HL-60 (cell line): ENCODE measurements at regions not wholly inside any gene's neighbourhood (a gene's known extent, or its start where the extent isn't known, plus 50 kb on each side); places are given as distances from the start of the nearest gene placed in this dataset.

Experiments used
- DNase-seq, 2 experiments: peaks; one replicate each; pipeline ENCODE4 v3.0.0-alpha.2; 2010 to 2020; ENCODE audit warnings: low read depth in 1 of 2, low spot score in 1 of 2
- H3K27ac ChIP-seq: fragments of 250-450 bp; sonication (Bioruptor Pico); replicated peaks from 2 replicates; pipeline ENCODE4 v1.5.1; 2020; ENCODE audit warnings: mild to moderate bottlenecking, moderate library complexity
- H3K27me3 ChIP-seq: fragments of 250-450 bp; sonication (Bioruptor Pico); 2 replicates; pipeline ENCODE4 v1.5.1; 2021; ENCODE audit warnings: mild to moderate bottlenecking, moderate library complexity; ENCODE audit not compliant: insufficient read depth, poor library complexity, severe bottlenecking
- H3K4me3 ChIP-seq: replicated peaks from 2 replicates; pipeline ENCODE4 v1.5.1; 2011; ENCODE audit warnings: mild to moderate bottlenecking, control low read depth, low read length; ENCODE audit not compliant: insufficient read depth
- GABPA ChIP-seq: IDR thresholded peaks from 2 replicates; pipeline ENCODE4 v1.6.1; 2012; ENCODE audit warnings: low read depth
- POLR2AphosphoS5 ChIP-seq: IDR thresholded peaks from 2 replicates; pipeline ENCODE4 v1.6.1; 2012; ENCODE audit warnings: low read depth
- SPI1 ChIP-seq: IDR thresholded peaks from 2 replicates; pipeline ENCODE4 v1.6.1; 2012; ENCODE audit warnings: low read depth, mild to moderate bottlenecking, borderline replicate concordance
- TF ChIP-seq, protein P1 (sequence below): IDR thresholded peaks from 2 replicates; pipeline ENCODE4 v1.6.1; 2012; ENCODE audit warnings: low read depth; ENCODE audit not compliant: insufficient replicate concordance
- TF ChIP-seq, protein P2 (sequence below): IDR thresholded peaks from one replicate; pipeline ENCODE4 v1.5.1; 2011; ENCODE audit warnings: low read length, control low read depth, inconsistent platforms; ENCODE audit not compliant: insufficient read depth

DNA sequence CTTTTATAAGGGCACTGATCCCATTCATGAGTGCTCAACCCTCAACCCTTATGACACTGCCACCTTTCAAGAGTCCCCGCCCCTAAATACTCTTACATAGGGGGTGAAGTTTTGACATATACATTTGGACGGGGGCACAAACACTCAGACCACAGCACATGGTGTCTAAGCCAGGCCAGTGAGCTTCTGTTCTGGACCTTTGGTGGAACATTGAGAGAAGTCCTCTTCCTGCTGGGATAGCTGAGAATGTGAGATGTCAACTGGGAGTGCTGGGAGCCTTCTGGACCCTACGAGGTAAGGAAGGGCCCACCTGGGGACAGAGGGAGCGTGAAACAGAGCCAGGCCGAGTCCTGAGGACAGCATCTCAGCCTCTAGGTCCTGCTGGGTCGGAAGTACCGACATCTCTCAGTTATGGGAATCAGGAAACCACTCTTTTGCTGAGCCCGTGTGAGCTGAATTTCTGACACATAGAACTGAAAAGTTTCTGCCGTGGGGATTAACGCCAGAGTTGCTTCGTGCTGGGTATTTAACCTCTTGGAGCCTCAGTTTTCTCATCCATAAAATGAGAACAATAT, 114.9 kb downstream of the PDCL3 start:
- Histone ChIP-seq H3K4me3 (no peak overlapping the region), H3K27ac (no peak overlapping the region), H3K27me3 (no peaks in the 10 kb centered on the region)
- no peak for TF ChIP-seq GABPA
- TF ChIP-seq POLR2AphosphoS5, result no peak
- TF ChIP-seq SPI1, result no peak
- TF ChIP-seq, protein P1, sequence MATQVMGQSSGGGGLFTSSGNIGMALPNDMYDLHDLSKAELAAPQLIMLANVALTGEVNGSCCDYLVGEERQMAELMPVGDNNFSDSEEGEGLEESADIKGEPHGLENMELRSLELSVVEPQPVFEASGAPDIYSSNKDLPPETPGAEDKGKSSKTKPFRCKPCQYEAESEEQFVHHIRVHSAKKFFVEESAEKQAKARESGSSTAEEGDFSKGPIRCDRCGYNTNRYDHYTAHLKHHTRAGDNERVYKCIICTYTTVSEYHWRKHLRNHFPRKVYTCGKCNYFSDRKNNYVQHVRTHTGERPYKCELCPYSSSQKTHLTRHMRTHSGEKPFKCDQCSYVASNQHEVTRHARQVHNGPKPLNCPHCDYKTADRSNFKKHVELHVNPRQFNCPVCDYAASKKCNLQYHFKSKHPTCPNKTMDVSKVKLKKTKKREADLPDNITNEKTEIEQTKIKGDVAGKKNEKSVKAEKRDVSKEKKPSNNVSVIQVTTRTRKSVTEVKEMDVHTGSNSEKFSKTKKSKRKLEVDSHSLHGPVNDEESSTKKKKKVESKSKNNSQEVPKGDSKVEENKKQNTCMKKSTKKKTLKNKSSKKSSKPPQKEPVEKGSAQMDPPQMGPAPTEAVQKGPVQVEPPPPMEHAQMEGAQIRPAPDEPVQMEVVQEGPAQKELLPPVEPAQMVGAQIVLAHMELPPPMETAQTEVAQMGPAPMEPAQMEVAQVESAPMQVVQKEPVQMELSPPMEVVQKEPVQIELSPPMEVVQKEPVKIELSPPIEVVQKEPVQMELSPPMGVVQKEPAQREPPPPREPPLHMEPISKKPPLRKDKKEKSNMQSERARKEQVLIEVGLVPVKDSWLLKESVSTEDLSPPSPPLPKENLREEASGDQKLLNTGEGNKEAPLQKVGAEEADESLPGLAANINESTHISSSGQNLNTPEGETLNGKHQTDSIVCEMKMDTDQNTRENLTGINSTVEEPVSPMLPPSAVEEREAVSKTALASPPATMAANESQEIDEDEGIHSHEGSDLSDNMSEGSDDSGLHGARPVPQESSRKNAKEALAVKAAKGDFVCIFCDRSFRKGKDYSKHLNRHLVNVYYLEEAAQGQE, result no peak
- TF ChIP-seq, protein P2, sequence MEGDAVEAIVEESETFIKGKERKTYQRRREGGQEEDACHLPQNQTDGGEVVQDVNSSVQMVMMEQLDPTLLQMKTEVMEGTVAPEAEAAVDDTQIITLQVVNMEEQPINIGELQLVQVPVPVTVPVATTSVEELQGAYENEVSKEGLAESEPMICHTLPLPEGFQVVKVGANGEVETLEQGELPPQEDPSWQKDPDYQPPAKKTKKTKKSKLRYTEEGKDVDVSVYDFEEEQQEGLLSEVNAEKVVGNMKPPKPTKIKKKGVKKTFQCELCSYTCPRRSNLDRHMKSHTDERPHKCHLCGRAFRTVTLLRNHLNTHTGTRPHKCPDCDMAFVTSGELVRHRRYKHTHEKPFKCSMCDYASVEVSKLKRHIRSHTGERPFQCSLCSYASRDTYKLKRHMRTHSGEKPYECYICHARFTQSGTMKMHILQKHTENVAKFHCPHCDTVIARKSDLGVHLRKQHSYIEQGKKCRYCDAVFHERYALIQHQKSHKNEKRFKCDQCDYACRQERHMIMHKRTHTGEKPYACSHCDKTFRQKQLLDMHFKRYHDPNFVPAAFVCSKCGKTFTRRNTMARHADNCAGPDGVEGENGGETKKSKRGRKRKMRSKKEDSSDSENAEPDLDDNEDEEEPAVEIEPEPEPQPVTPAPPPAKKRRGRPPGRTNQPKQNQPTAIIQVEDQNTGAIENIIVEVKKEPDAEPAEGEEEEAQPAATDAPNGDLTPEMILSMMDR, result no peak
- no peak for DNase-seq

DNA sequence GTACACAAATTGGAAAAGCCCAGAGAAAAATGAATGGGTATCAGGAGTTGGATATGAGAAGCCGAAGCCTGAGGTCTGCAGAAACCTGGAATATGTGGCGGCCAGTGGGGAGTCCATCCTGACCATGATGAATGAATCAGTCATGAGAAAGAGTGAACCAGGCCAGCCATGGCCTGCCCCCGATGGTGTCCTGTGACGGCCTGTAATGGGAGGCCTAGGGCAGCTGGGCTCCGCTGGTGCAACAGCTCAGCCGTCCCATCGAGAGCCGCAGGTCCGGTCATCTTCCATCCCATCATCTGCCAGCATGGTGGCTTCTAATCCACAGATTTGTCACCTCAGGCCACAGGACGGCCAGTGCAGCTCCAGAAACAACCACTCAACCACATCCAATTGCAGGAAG, 116.4 kb downstream of the PDCL3 start:
- no peak overlapping the region for H3K27ac ChIP-seq
- TF ChIP-seq, protein P1, result no peak
- TF ChIP-seq SPI1, result no peak
- TF ChIP-seq, protein P2, result no peak
- no peak for TF ChIP-seq POLR2AphosphoS5
- no peak for TF ChIP-seq GABPA
- H3K4me3 ChIP-seq, result no peak overlapping the region
- H3K27me3 ChIP-seq, result no peaks in the 10 kb centered on the region
- no peak for DNase-seq

DNA sequence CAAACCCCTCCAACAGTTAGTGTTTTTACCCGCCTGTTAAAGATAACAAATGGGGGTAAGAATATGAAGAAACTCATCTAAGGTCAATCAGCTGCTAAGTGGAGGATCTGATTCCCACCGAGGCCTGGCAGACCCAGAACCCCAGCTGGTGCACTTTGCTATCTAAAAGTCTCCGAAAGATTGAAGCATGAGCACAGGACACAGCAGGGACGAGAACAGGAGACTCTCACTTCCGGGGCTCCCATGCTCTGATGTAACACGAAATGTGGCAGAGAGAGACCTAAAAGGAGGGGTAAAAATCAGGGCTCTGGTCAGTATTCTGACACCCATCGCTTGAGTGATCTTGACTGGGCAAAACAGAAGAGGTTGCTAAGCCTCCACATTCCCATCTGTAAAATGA, 119.7 kb downstream of the PDCL3 start:
- Histone ChIP-seq H3K27me3 (no peaks in the 10 kb centered on the region), H3K4me3 (no peak overlapping the region), H3K27ac (no peak overlapping the region)
- no peak for DNase-seq
- no peak for TF ChIP-seq GABPA
- no peak for TF ChIP-seq POLR2AphosphoS5
- TF ChIP-seq, protein P2, result no peak
- TF ChIP-seq, protein P1, result no peak
- TF ChIP-seq SPI1, result no peak
